HCT116 (cell line): ENCODE measurements at regions not wholly inside any gene's neighbourhood (a gene's known extent, or its start where the extent isn't known, plus 50 kb on each side); places are given as distances from the start of the nearest gene placed in this dataset.

Experiments
- ATAC-seq: fragments of 200-7000 bp; cut with Tn5 transposase; 2 replicates; pipeline ENCODE4 v1.9.1; 2020; ENCODE audit warnings: mild to moderate bottlenecking, moderate library complexity
- BruUV-seq: library from RNA; stranded (reverse); fragments of 400-500 nt; replicated peaks from 2 replicates; lab custom pipeline; 2021; lab: Mats Ljungman, UMichigan
- CTCF ChIA-PET: fragments of 300-600 bp; sonication (Branson Sonifier 250); formaldehyde crosslinking; loops from one replicate; lab custom pipeline; 2021; ENCODE audit warnings: antibody characterized with exemption; lab: Charles Lee
- POLR2A ChIA-PET: fragments of 300-600, 350-600 bp; sonication (Branson Sonifier 250); formaldehyde crosslinking; loops from one replicate; lab custom pipeline; 2021; ENCODE audit warnings: antibody characterized with exemption; lab: Charles Lee
- RAD21 ChIA-PET, 2 experiments: fragments of 300-600 bp; sonication (Branson Sonifier 250); formaldehyde crosslinking; loops; one replicate each; lab custom pipeline; 2023; ENCODE audit warnings: low total read pairs in 2 of 2; ENCODE audit not compliant: uncharacterized antibody in 2 of 2, unreplicated experiment in 2 of 2, low non-redundant PET in 1 of 2; lab: Charles Lee
- DNase-seq: peaks from one replicate; pipeline ENCODE4 v3.0.0-alpha.2; 2010; ENCODE audit warnings: low read depth, low spot score
- H2AFZ ChIP-seq: fragments of 200-600 bp; shearing (Covaris generic), sonication (generic); 2 replicates; pipeline ENCODE4 v1.6.1; 2017; ENCODE audit warnings: low read depth, mixed run types, mixed read lengths, antibody characterized with exemption, low read length; ENCODE audit not compliant: poor library complexity, severe bottlenecking
- H3K27ac ChIP-seq: 2 replicates; pipeline ENCODE4 v1.5.1; 2012; ENCODE audit warnings: low read depth, low read length
- H3K27me3 ChIP-seq: fragments of 200-600 bp; sonication (generic); 2 replicates; pipeline ENCODE4 v1.6.1; 2016; ENCODE audit warnings: mixed run types, low read length, mixed read lengths; ENCODE audit not compliant: insufficient read depth
- H3K36me3 ChIP-seq, 2 experiments: fragments of 200-500 bp in 1 of 2; fragments of 200-600 bp in 1 of 2; sonication (Bioruptor generic) in 1 of 2; sonication (generic) in 1 of 2; 2 replicates each; pipeline versions ENCODE4 v1.5.1 to v1.6.1; 2014 to 2016; ENCODE audit warnings: low read length in 2 of 2, inconsistent platforms in 1 of 2, mixed read lengths in 1 of 2, mixed run types in 1 of 2; ENCODE audit not compliant: insufficient read depth in 2 of 2, control insufficient read depth in 1 of 2
- H3K4me1 ChIP-seq, 2 experiments: fragments of 200-600 bp in 1 of 2; sonication (generic) in 1 of 2; 2 replicates each; pipeline versions ENCODE4 v1.5.1 to v1.6.1; 2012 to 2017; ENCODE audit warnings: low read length in 2 of 2, inconsistent platforms in 1 of 2, mild to moderate bottlenecking in 1 of 2, mixed read lengths in 1 of 2, mixed run types in 1 of 2, moderate library complexity in 1 of 2; ENCODE audit not compliant: insufficient read depth in 2 of 2, control insufficient read depth in 1 of 2
- H3K4me2 ChIP-seq: fragments of 200-600 bp; sonication (generic); 2 replicates; pipeline ENCODE4 v1.6.1; 2017; ENCODE audit warnings: mixed run types, low read length, mixed read lengths
- H3K4me3 ChIP-seq, 2 experiments: fragments of 200-600 bp in 1 of 2; sonication (generic) in 1 of 2; replicated peaks in 1 of 2; 2 replicates each; pipeline ENCODE4 v1.5.1; 2011 to 2016; ENCODE audit warnings: low read length in 2 of 2, control low read depth in 1 of 2, low read depth in 1 of 2, mild to moderate bottlenecking in 1 of 2, mixed read lengths in 1 of 2, mixed run types in 1 of 2
- H3K79me2 ChIP-seq: fragments of 200-600 bp; sonication (generic); 2 replicates; pipeline ENCODE4 v1.6.1; 2017; ENCODE audit warnings: mild to moderate bottlenecking, mixed run types, low read length, moderate library complexity, mixed read lengths; ENCODE audit not compliant: insufficient read depth
- H3K9ac ChIP-seq: fragments of 200-600 bp; sonication (generic); 2 replicates; pipeline ENCODE4 v1.6.1; 2016; ENCODE audit warnings: low read length, mixed read lengths
- H3K9me2 ChIP-seq: fragments of 200-600 bp; sonication (generic), shearing (Covaris generic); 2 replicates; pipeline ENCODE4 v1.6.1; 2017; ENCODE audit warnings: mixed run types, mild to moderate bottlenecking, moderate library complexity; ENCODE audit not compliant: insufficient read depth
- H3K9me3 ChIP-seq, 2 experiments: fragments of 200-500 bp in 1 of 2; fragments of 200-600 bp in 1 of 2; sonication (Bioruptor generic) in 1 of 2; sonication (generic) in 1 of 2; 2 replicates each; pipeline ENCODE4 v1.6.1; 2014 to 2017; ENCODE audit warnings: low read length in 2 of 2, mixed read lengths in 2 of 2, inconsistent platforms in 1 of 2, low read depth in 1 of 2, mild to moderate bottlenecking in 1 of 2, mixed run types in 1 of 2, moderate library complexity in 1 of 2; ENCODE audit not compliant: control insufficient read depth in 1 of 2, insufficient read depth in 1 of 2
- H4K20me1 ChIP-seq: fragments of 200-600 bp; sonication (generic), shearing (Covaris generic); 2 replicates; pipeline ENCODE4 v1.6.1; 2017; ENCODE audit warnings: mixed run types, mild to moderate bottlenecking, moderate library complexity; ENCODE audit not compliant: insufficient read depth
- CBX3 ChIP-seq: IDR thresholded peaks from 2 replicates; pipeline ENCODE4 v1.6.1; 2012; ENCODE audit warnings: low read depth
- CEBPB ChIP-seq: IDR thresholded peaks from 2 replicates; pipeline ENCODE4 v1.6.1; 2012; ENCODE audit warnings: low read depth
- CTCF ChIP-seq, 3 experiments: fragments of 200-600 bp in 1 of 3; sonication (generic) in 1 of 3; IDR thresholded peaks in 2 of 3; conservative IDR thresholded peaks in 1 of 3; 2 replicates each; pipeline ENCODE4 v1.5.1; 2012 to 2017; ENCODE audit warnings: low read depth in 2 of 3, low read length in 2 of 3, antibody characterized with exemption in 1 of 3, borderline replicate concordance in 1 of 3, control low read depth in 1 of 3, mild to moderate bottlenecking in 1 of 3, mixed read lengths in 1 of 3, mixed run types in 1 of 3, moderate library complexity in 1 of 3; ENCODE audit not compliant: insufficient read depth in 1 of 3
- ELF1 ChIP-seq: IDR thresholded peaks from 2 replicates; pipeline ENCODE4 v1.6.1; 2012; ENCODE audit warnings: low read depth, borderline replicate concordance
- FOSL1 ChIP-seq: IDR thresholded peaks from 2 replicates; pipeline ENCODE4 v1.6.1; 2012; ENCODE audit warnings: low read depth
- JUND ChIP-seq: IDR thresholded peaks from 2 replicates; pipeline ENCODE4 v1.6.1; 2012
- POLR2A ChIP-seq: IDR thresholded peaks from 2 replicates; pipeline ENCODE4 v1.7.0; 2011; ENCODE audit warnings: borderline replicate concordance; ENCODE audit not compliant: insufficient read depth, insufficient read length; ENCODE audit errors: extremely low read depth
- POLR2AphosphoS5 ChIP-seq: IDR thresholded peaks from 2 replicates; pipeline ENCODE4 v1.6.1; 2011; ENCODE audit warnings: mild to moderate bottlenecking, low read depth, low read length, moderate library complexity
- RAD21 ChIP-seq: IDR thresholded peaks from 2 replicates; pipeline ENCODE4 v1.6.1; 2012; ENCODE audit warnings: low read depth, mild to moderate bottlenecking
- SIN3A ChIP-seq: IDR thresholded peaks from 2 replicates; pipeline ENCODE4 v1.6.1; 2012; ENCODE audit warnings: low read depth
- SP1 ChIP-seq: IDR thresholded peaks from 2 replicates; pipeline ENCODE4 v1.6.1; 2012; ENCODE audit warnings: low read depth
- SRF ChIP-seq: IDR thresholded peaks from 2 replicates; pipeline ENCODE4 v1.6.1; 2012; ENCODE audit warnings: low read depth
- TCF7L2 ChIP-seq: IDR thresholded peaks from 2 replicates; pipeline ENCODE4 v1.7.0; 2011; ENCODE audit warnings: borderline replicate concordance, inconsistent platforms; ENCODE audit not compliant: insufficient read depth, insufficient read length; ENCODE audit errors: extremely low read depth
- YY1 ChIP-seq: IDR thresholded peaks from 2 replicates; pipeline ENCODE4 v1.6.1; 2011; ENCODE audit warnings: low read length, low read depth, moderate library complexity, mild to moderate bottlenecking; ENCODE audit not compliant: insufficient replicate concordance; ENCODE audit errors: extremely low read depth
- ZFX ChIP-seq: fragments of 450-650 bp; IDR thresholded peaks from 2 replicates; pipeline ENCODE4 v1.6.1; 2017
- ZNF274 ChIP-seq: fragments of 200-500 bp; sonication (Bioruptor generic); IDR thresholded peaks from 2 replicates; pipeline ENCODE4 v1.6.1; 2014; ENCODE audit warnings: mild to moderate bottlenecking, low read depth, low read length, inconsistent platforms
- intact Hi-C: fragments of 100-400 bp; cut with micrococcal nuclease; formaldehyde crosslinking; loops from 2 replicates; pipeline ENCODE4 v1.10.0; 2022
- TF ChIP-seq, protein P1 (sequence below): IDR thresholded peaks from 2 replicates; pipeline ENCODE4 v1.6.1; 2012
- TF ChIP-seq, protein P2 (sequence below): IDR thresholded peaks from 2 replicates; pipeline ENCODE4 v1.6.1; 2012; ENCODE audit warnings: low read depth
- TF ChIP-seq, protein P3 (sequence below): IDR thresholded peaks from 2 replicates; pipeline ENCODE4 v1.6.1; 2012

DNA sequence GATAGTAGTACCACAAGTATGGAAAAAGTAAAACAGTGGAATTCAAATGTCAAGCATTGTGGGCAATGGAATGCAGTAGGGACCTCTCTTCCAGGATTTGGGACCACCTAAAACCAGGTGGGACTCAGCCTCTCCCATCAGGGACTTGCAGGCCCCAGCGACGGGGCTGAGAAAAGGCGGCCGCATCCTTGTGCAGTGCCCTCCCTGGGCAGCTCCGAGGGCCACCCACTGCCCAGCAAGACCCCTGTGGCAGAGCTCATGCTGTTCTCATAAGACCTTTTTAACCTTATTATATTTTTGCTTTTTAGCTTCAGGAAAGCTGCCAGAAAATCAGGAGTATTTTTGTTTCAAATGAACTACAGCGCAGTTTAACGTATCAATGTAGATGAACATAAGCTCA is 142.6 kb upstream of the RPS6KA2 start:
- no peak overlapping the region for H3K4me3 ChIP-seq
- H3K4me2 ChIP-seq, result no peak overlapping the region
- no TSS peak for BruUV-seq
- RAD21 ChIA-PET, result interaction anchor here in 1 of 2 experiments (0.9 kb wide), 1 partner anchor 313 kb away, joined by 3 read pairs; no protein-coding TSS in a partner anchor
- intact Hi-C loops, result loop anchor here (5.0 to 10.0 kb wide), 3 partner anchors 252 to 515 kb away; no protein-coding TSS in a partner anchor
- peaks cover 0 to 6% of the 10 kb centered on the region in 2 experiments; a peak in 1 of 4 replicates for H3K4me1 ChIP-seq
- no peak for ATAC-seq
- H3K36me3 ChIP-seq, result no peaks in the 10 kb centered on the region
- no peak overlapping the region for H3K9ac ChIP-seq
- H3K27ac ChIP-seq, result no peak overlapping the region
- POLR2A ChIA-PET, result no interaction called here
- no peak overlapping the region for H2AFZ ChIP-seq
- CTCF ChIA-PET, result interaction anchor here (1.5 kb wide), 1 partner anchor 17 kb away, joined by 3 read pairs; no protein-coding TSS in a partner anchor
- TF ChIP-seq CTCF (IDR thresholded peaks at IDR 0.05 in 2 of 3, conservative IDR thresholded peaks at IDR 0.05 in 1 of 3; ENCODE audit: borderline replicate concordance in 1 of 3, insufficient read depth in 1 of 3, low read depth in 2 of 3, low read length in 2 of 3) (no peak), ZNF274 (no peak), ZFX (no peak), SP1 (no peak), JUND (no peak), FOSL1 (no peak), RAD21 (no peak), POLR2A (no peak), POLR2AphosphoS5 (no peak), TCF7L2 (no peak), SIN3A (no peak), ELF1 (no peak), CBX3 (no peak), YY1 (no peak), SRF (no peak), CEBPB (no peak)
- TF ChIP-seq, protein P1, sequence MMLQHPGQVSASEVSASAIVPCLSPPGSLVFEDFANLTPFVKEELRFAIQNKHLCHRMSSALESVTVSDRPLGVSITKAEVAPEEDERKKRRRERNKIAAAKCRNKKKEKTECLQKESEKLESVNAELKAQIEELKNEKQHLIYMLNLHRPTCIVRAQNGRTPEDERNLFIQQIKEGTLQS, result no peak
- TF ChIP-seq, protein P2, sequence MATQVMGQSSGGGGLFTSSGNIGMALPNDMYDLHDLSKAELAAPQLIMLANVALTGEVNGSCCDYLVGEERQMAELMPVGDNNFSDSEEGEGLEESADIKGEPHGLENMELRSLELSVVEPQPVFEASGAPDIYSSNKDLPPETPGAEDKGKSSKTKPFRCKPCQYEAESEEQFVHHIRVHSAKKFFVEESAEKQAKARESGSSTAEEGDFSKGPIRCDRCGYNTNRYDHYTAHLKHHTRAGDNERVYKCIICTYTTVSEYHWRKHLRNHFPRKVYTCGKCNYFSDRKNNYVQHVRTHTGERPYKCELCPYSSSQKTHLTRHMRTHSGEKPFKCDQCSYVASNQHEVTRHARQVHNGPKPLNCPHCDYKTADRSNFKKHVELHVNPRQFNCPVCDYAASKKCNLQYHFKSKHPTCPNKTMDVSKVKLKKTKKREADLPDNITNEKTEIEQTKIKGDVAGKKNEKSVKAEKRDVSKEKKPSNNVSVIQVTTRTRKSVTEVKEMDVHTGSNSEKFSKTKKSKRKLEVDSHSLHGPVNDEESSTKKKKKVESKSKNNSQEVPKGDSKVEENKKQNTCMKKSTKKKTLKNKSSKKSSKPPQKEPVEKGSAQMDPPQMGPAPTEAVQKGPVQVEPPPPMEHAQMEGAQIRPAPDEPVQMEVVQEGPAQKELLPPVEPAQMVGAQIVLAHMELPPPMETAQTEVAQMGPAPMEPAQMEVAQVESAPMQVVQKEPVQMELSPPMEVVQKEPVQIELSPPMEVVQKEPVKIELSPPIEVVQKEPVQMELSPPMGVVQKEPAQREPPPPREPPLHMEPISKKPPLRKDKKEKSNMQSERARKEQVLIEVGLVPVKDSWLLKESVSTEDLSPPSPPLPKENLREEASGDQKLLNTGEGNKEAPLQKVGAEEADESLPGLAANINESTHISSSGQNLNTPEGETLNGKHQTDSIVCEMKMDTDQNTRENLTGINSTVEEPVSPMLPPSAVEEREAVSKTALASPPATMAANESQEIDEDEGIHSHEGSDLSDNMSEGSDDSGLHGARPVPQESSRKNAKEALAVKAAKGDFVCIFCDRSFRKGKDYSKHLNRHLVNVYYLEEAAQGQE, result no peak
- TF ChIP-seq, protein P3, sequence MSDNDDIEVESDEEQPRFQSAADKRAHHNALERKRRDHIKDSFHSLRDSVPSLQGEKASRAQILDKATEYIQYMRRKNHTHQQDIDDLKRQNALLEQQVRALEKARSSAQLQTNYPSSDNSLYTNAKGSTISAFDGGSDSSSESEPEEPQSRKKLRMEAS, result no peak
- TF ChIP-seq, all 23 proteins: peak for 0
- Histone ChIP-seq H3K9me3 (no peaks in the 10 kb centered on the region), H3K79me2 (no peaks in the 10 kb centered on the region), H4K20me1 (no peaks in the 10 kb centered on the region), H3K27me3 (no peaks in the 10 kb centered on the region), H3K9me2 (no peaks in the 10 kb centered on the region)
- no peak for DNase-seq
